SK-N-SH (cell line): ENCODE measurements at regions not wholly inside any gene's neighbourhood (a gene's known extent, or its start where the extent isn't known, plus 50 kb on each side); places are given as distances from the start of the nearest gene placed in this dataset.

Experiments
- CTCF ChIA-PET: fragments of 300-600, 350-600 bp; formaldehyde crosslinking; extraction: SDS; loops from one replicate; lab custom pipeline; 2021; lab: Yijun Ruan, JAX
- POLR2A ChIA-PET: fragments of 350-600 bp; sonication (Branson Sonifier 250); formaldehyde crosslinking; extraction: SDS; loops from one replicate; lab custom pipeline; 2020; ENCODE audit warnings: antibody characterized with exemption, inconsistent platforms; lab: Yijun Ruan, JAX
- DNase-seq: peaks from one replicate; pipeline ENCODE4 v3.0.0; 2012
- H2AFZ ChIP-seq: fragments of 200-600 bp; sonication (generic); 2 replicates; pipeline ENCODE4 v1.8.1; 2016; ENCODE audit warnings: antibody characterized with exemption, mild to moderate bottlenecking, low read depth
- H3F3A ChIP-seq: fragments of 200-600 bp; sonication (generic); replicated peaks from 2 replicates; pipeline ENCODE3; 2016; ENCODE audit warnings: antibody characterized with exemption, mild to moderate bottlenecking; ENCODE audit not compliant: insufficient read depth
- H3K27ac ChIP-seq, 2 experiments: fragments of 200-500 bp in 1 of 2; fragments of 200-600 bp in 1 of 2; sonication (Bioruptor generic) in 1 of 2; sonication (generic), shearing (Covaris generic) in 1 of 2; 2 replicates each; pipeline versions ENCODE4 v1.5.1 to v1.6.1; 2014 to 2016; ENCODE audit warnings: low read depth in 2 of 2, inconsistent platforms in 1 of 2, low read length in 1 of 2, mild to moderate bottlenecking in 1 of 2, mixed read lengths in 1 of 2
- H3K27me3 ChIP-seq: fragments of 200-600 bp; sonication (generic), shearing (Covaris generic); 2 replicates; pipeline ENCODE4 v1.6.1; 2016; ENCODE audit warnings: mixed run types; ENCODE audit not compliant: insufficient read depth
- H3K36me3 ChIP-seq, 2 experiments: fragments of 200-500 bp in 1 of 2; fragments of 200-600 bp in 1 of 2; sonication (Bioruptor generic) in 1 of 2; sonication (generic) in 1 of 2; replicated peaks in 1 of 2; 2 replicates each; pipeline versions ENCODE3 to v1.5.1; 2014 to 2016; ENCODE audit warnings: low read length in 1 of 2, mild to moderate bottlenecking in 1 of 2; ENCODE audit not compliant: insufficient read depth in 2 of 2, control insufficient read depth in 1 of 2
- H3K4me1 ChIP-seq, 2 experiments: fragments of 200-500 bp in 1 of 2; fragments of 200-600 bp in 1 of 2; sonication (Bioruptor generic) in 1 of 2; sonication (generic), shearing (Covaris generic) in 1 of 2; 2 replicates each; pipeline versions ENCODE4 v1.5.1 to v1.6.1; 2014 to 2016; ENCODE audit warnings: low read depth in 1 of 2, low read length in 1 of 2, mixed run types in 1 of 2; ENCODE audit not compliant: insufficient read depth in 2 of 2, control insufficient read depth in 1 of 2
- H3K4me2 ChIP-seq: fragments of 200-600 bp; sonication (generic), shearing (Covaris generic); 2 replicates; pipeline ENCODE4 v1.6.1; 2017; ENCODE audit warnings: mixed run types
- H3K4me3 ChIP-seq, 2 experiments: fragments of 200-500 bp in 1 of 2; fragments of 200-600 bp in 1 of 2; sonication (Bioruptor generic) in 1 of 2; sonication (generic), shearing (Covaris generic) in 1 of 2; 2 replicates each; pipeline versions ENCODE4 v1.5.1 to v1.8.1; 2014 to 2016; ENCODE audit warnings: low read depth in 2 of 2, inconsistent platforms in 1 of 2, low read length in 1 of 2, mild to moderate bottlenecking in 1 of 2, mixed read lengths in 1 of 2, moderate library complexity in 1 of 2
- H3K79me2 ChIP-seq: fragments of 200-600 bp; sonication (generic); 2 replicates; pipeline ENCODE4 v1.8.1; 2017; ENCODE audit warnings: mild to moderate bottlenecking; ENCODE audit not compliant: insufficient read depth
- H3K9ac ChIP-seq: fragments of 200-600 bp; sonication (generic); 2 replicates; pipeline ENCODE4 v1.6.1; 2017; ENCODE audit warnings: mixed run types
- H3K9me2 ChIP-seq: fragments of 200-600 bp; sonication (generic); 2 replicates; pipeline ENCODE4 v1.6.1; 2017; ENCODE audit warnings: mixed run types
- H3K9me3 ChIP-seq: fragments of 200-600 bp; sonication (generic); 2 replicates; pipeline ENCODE4 v1.6.1; 2017; ENCODE audit warnings: mixed run types, mild to moderate bottlenecking, moderate library complexity
- H4K20me1 ChIP-seq: fragments of 200-600 bp; sonication (generic); 2 replicates; pipeline ENCODE4 v1.6.1; 2017; ENCODE audit warnings: mild to moderate bottlenecking, mixed run types; ENCODE audit not compliant: insufficient read depth
- CHD2 ChIP-seq: fragments of 150-350 bp; IDR thresholded peaks from 2 replicates; pipeline ENCODE4 v1.6.1; 2018; ENCODE audit warnings: low read length; ENCODE audit not compliant: partially characterized antibody
- ELF1 ChIP-seq: IDR thresholded peaks from 2 replicates; pipeline ENCODE4 v1.4.0; 2012
- EZH2phosphoT487 ChIP-seq: fragments of 200-600 bp; sonication (generic); IDR thresholded peaks from 2 replicates; pipeline ENCODE4 v1.6.1; 2017; ENCODE audit warnings: low read depth, mixed run types, mild to moderate bottlenecking, antibody characterized with exemption, moderate library complexity, borderline replicate concordance
- FOSL2 ChIP-seq: IDR thresholded peaks from 2 replicates; pipeline ENCODE4 v1.4.0; 2012; ENCODE audit warnings: low read depth, mild to moderate bottlenecking, moderate library complexity, borderline replicate concordance
- FOXM1 ChIP-seq: IDR thresholded peaks from 2 replicates; pipeline ENCODE4 v1.4.0; 2012; ENCODE audit warnings: low read depth, mild to moderate bottlenecking
- GABPA ChIP-seq: IDR thresholded peaks from 2 replicates; pipeline ENCODE4 v1.4.0; 2012; ENCODE audit warnings: low read depth, mild to moderate bottlenecking
- IRF3 ChIP-seq: fragments of 150-350 bp; IDR thresholded peaks from 2 replicates; pipeline ENCODE4 v1.6.1; 2016; ENCODE audit warnings: mild to moderate bottlenecking, low read depth, low read length
- JUND ChIP-seq: IDR thresholded peaks from 2 replicates; pipeline ENCODE4 v1.4.0; 2012
- NFIC ChIP-seq: IDR thresholded peaks from 2 replicates; pipeline ENCODE4 v1.4.0; 2012; ENCODE audit warnings: borderline replicate concordance
- NRF1 ChIP-seq: IDR thresholded peaks from 2 replicates; pipeline ENCODE4 v1.6.1; 2012; ENCODE audit warnings: low read depth, mild to moderate bottlenecking, low read length
- PBX3 ChIP-seq: IDR thresholded peaks from 2 replicates; pipeline ENCODE4; 2012
- POLR2AphosphoS5 ChIP-seq: IDR thresholded peaks from 2 replicates; pipeline ENCODE4 v1.6.1; 2012; ENCODE audit warnings: low read depth, low read length
- REST ChIP-seq: IDR thresholded peaks from 2 replicates; pipeline ENCODE4 v1.6.1; 2012; ENCODE audit warnings: mild to moderate bottlenecking, low read depth, low read length, moderate library complexity
- RFX5 ChIP-seq: IDR thresholded peaks from 2 replicates; pipeline ENCODE4 v1.6.1; 2012; ENCODE audit warnings: mild to moderate bottlenecking, improper control_type of control experiment, low read length
- RXRA ChIP-seq: IDR thresholded peaks from 2 replicates; pipeline ENCODE4 v1.4.0; 2012; ENCODE audit warnings: low read depth, mild to moderate bottlenecking, borderline replicate concordance
- SMC3 ChIP-seq: IDR thresholded peaks from 2 replicates; pipeline ENCODE4 v1.6.1; 2012; ENCODE audit warnings: low read depth, low read length, improper control_type of control experiment
- TAF1 ChIP-seq: IDR thresholded peaks from 2 replicates; pipeline ENCODE4 v1.6.1; 2012; ENCODE audit warnings: low read depth, mild to moderate bottlenecking, low read length, moderate library complexity, borderline replicate concordance
- TEAD4 ChIP-seq: IDR thresholded peaks from 2 replicates; pipeline ENCODE4 v1.4.0; 2012; ENCODE audit warnings: mild to moderate bottlenecking, borderline replicate concordance; ENCODE audit not compliant: insufficient read depth
- USF1 ChIP-seq: IDR thresholded peaks from 2 replicates; pipeline ENCODE4 v1.4.0; 2012; ENCODE audit warnings: low read depth, borderline replicate concordance
- YY1 ChIP-seq: IDR thresholded peaks from 2 replicates; pipeline ENCODE4 v1.4.0; 2012; ENCODE audit warnings: low read depth, mild to moderate bottlenecking
- WGBS: methylation state at CpG from one replicate; pipeline ENCODE4 v1.1.6; 2017; ENCODE audit warnings: low lambda C conversion rate; 5-methylcytosine and 5-hydroxymethylcytosine counted together

- no peak overlapping the region for H2AFZ ChIP-seq
- 15% methylated on average over 1 of the region's 1 CpG for WGBS
- no peak overlapping the region for H3K27ac ChIP-seq
- TF ChIP-seq EZH2phosphoT487 (no peak), POLR2AphosphoS5 (no peak), IRF3 (no peak), NRF1 (no peak), SMC3 (no peak), JUND (no peak), TAF1 (no peak), PBX3 (no peak), NFIC (no peak), FOXM1 (no peak), RXRA (no peak), TEAD4 (no peak), FOSL2 (no peak), GABPA (no peak), USF1 (no peak), RFX5 (no peak), CHD2 (no peak), YY1 (no peak), ELF1 (no peak), REST (no peak)
- no peaks in the 10 kb centered on the region for H3F3A ChIP-seq
- H3K9me3 ChIP-seq, result no peaks in the 10 kb centered on the region; the same call in 1 of the 2 replicates
- H3K27me3 ChIP-seq, result no peaks in the 10 kb centered on the region
- DNase-seq, result no peak
- no peak overlapping the region for H3K9ac ChIP-seq
- no peaks in the 10 kb centered on the region for H3K79me2 ChIP-seq
- no peaks in the 10 kb centered on the region for H3K36me3 ChIP-seq
- H4K20me1 ChIP-seq, result no peaks in the 10 kb centered on the region
- CTCF ChIA-PET, result no interaction called here
- H3K4me2 ChIP-seq, result no peak overlapping the region
- no peak overlapping the region for H3K4me3 ChIP-seq
- POLR2A ChIA-PET, result no interaction called here
- H3K4me1 ChIP-seq, result no peaks in the 10 kb centered on the region
- no peaks in the 10 kb centered on the region for H3K9me2 ChIP-seq
Measured at GRCh38 chr3:3635109-3635508, 164.1 kb upstream of the LRRN1 start.
